ENCODE measurements at regions not wholly inside any gene's neighbourhood (a gene's known extent, or its start where the extent isn't known, plus 50 kb on each side); places are given as distances from the start of the nearest gene placed in this dataset.

DNA sequence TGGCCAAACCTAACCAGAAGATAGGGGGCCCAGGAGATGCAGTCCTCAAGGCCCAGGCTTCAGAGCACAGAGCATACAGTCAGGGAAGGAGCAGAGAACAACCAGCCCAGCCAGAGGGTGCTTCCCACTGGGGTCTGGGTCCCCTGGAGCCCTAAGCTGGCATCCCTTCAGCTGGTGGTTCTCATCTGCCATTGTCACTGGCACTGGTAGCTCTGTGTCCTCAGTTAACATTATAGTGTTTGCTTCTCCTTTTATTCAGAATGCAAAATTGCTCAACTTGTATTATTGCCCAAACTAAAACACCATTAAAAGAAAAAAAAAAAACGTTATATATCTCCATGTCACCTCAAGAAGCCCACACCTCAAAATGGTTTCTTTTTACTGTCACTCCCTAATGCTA is 219.2 kb downstream of the ENC1 start:
- no peak for DNase-seq

DNA sequence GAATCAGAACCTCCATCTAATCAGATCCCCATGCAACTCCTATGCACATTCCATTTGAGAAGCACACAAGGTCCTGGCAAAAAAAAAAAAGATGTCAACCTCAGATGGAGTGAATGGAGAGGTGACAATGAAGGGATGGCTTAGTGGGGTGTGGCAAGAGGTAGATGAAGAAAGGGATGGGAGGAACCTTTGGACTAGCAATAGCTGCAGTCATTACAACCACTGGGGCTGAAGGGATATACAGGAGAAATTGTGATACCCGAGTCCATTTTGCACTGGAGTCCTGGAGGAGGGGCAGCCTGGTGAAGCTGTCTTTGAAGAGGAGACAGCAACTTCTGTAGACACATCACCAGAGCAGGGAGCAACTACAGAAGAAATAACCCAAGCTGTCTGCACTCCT is 219.6 kb downstream of the ENC1 start:
- no peak for DNase-seq

- DNase-seq: no peak
These were observed 220.3 kb downstream of the ENC1 start for GRCh38 chr5:74420220-74420619.

DNA sequence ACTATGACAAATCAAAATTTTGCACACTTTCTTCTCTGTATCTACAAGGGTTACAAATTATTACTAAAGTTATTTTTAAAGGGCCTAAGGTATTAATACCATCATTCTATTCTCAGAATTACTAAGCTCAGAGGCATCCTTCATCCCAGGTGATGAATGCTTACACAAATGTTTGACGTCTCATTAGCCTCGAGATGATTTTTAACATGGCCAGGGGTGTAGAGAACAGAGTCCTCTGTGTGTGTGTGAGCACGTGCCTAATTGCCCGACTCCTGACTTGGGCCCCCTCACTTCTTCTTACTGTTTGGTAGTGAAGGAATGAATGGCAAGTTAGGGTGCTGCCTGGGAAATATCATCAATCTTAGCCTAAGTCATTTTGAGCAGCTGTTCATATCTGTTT is 221.1 kb downstream of the ENC1 start:
- no peak for DNase-seq

GRCh38 chr5:74418709-74419108 is 221.8 kb downstream of the ENC1 start:
- DNase-seq: no peak

DNA sequence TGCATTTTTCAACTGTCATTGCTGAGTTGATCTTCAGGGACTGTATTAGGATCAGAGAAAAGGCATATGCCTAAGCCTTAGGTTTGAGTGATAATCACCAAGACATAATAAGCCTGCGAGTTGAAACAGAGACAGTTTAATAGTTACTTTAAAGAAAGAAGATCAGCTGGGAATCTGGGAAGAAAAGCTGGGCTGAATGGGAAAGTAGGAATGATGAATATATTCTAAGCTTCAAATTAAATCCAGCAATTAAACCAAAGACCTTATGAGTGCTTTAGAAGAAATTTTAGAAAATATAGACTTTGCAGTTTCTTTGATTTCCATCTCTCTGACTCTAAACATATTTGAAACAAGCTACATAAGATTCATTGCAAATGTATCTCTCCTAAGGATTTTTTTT is 222.3 kb downstream of the ENC1 start:
- no peak for DNase-seq

DNA sequence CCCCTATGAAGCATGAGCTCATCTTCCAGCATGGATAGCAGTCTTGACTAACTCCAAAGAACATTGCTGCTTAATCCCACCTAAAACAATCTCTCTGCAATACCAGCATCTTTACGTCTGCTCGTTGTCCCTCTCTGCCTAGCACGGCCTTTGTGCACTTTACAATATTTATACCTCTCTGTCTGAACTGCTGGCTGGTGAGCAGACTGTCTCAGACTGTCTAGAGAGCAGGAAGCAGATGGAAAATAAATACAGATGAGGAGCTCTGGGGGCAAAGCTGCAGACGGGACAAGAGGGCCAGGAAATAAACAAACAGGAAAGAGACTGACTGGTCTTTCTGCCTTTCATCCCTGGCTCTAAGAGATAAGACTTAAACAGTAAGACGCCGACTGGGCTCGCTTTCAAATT is 224.8 kb downstream of the ENC1 start:
- DNase-seq: no peak

DNA sequence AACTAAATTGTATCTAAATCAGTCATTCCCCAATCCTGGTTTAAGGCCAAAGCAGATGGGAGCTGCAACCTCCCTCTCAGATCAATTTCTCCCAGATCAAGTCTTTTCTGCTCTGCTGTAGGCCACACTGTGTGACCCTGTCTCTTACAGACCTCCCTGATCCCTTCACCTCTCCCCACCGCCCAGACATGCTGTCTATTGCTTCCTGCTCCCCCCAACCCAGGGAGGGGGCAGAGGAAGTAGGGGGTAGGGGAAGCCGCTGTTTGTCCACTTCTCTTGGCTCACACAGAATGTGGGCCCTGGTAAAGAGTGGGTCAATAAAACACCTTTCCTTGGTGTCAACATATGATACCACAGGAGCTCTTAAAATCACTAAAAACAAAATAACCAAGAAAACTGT is 226.3 kb downstream of the ENC1 start:
- DNase-seq: no peak

DNA sequence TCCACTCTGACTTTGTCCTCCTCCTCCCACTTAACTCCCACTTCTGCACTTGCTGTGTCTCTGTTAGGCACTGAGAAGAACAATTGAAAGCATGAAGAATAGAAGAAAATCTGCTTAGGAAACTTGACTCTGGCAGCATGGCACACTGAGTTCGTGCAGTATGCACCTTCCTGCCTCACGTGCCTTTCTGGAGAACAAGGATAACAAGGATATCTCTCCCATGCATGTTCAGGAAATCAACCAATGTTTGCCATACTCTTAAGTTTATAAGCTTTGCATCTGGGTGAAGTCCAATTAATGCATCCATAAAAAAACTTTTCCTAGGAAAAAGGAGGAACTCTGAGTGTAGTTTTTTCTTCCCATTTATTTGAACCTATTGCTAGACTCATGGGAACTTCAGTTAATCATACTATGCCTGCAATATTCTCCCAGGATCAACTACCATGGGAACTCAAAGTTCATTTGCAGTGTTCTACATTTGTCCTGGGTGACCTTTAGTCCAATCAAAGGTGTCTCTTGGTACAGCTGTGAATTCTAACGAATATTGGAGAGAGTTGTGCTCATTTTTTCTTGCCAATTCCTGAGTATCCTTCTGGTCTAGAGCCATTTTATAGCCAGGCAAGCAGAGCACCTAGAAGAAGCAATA is 227.0 kb downstream of the ENC1 start:
- DNase-seq: no peak

- no peak for DNase-seq
These were observed 228.5 kb downstream of the ENC1 start for GRCh38 chr5:74412066-74412465.

- no peak for DNase-seq
These were observed 230.8 kb downstream of the ENC1 start for GRCh38 chr5:74409712-74410111.

DNA sequence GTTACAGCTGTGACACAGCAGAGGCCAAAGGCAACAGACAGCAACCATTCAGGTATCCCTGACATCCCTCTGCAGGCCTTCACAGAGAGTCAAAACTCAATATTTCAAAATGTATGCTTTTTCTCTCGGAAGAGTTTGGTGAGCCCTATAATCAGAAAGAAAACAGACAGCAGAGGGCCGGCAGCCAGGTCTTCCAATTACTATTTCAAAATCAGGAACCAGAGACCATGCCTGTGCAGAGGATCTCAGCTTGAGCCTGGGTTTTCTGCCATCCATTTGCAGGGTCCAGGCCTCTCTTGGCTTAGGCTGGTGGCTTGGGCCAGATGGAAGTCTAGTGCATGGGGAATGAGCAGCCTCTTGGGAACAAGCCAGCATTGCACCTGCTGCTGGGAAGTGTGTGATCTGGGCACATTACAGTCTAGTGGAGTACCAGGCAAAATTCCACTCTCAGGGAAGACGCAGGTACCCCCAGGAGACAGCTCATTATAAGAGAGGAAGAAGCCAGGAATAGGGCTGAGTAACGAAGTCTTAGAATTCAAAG is 231.3 kb downstream of the ENC1 start:
- DNase-seq: no peak

DNA sequence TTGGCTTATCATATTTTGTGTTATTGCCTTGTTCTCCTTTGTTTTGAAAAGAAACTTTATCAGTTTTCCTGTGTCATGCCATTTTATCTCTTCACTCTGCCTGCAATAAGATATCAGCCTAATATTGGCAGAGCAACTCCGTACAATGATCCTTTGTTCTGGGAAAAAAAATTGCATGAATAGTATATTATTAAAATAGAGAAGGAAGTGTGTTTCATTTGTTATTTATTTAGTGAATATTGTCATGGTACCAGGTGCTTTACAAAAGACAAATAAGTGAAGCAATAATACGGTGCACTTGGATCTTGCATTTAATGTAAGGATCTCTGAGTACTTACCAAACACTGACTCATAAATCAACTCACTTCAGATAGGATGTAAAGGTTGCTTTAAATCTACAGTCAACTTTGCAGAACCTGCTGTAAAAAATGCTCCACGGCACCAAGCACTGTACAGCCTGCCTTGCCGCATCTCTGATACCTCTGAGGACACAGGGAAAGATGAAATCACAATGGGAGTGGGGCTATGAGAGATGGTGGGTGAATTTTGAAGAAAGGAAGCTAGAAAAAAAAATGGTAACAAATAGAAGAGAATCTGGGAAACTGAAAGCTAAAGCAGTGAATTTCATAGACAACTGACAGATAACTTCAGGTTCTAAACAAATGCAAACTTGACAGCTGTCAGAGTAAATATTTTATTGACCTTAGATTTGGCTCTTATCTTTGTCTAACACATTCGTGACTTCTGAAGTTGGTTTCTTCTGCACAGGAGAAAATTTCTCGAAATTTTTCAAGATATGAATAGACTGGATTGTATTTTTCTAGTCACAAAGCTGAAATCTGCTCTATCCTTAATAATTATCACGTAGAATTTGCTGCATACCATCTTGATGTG is 232.1 kb downstream of the ENC1 start:
- no peak for DNase-seq

- no peak for DNase-seq
These were observed 232.8 kb downstream of the ENC1 start for GRCh38 chr5:74407701-74408100.

- no peak for DNase-seq
These were observed 233.7 kb downstream of the ENC1 start for GRCh38 chr5:74406844-74407243.

DNA sequence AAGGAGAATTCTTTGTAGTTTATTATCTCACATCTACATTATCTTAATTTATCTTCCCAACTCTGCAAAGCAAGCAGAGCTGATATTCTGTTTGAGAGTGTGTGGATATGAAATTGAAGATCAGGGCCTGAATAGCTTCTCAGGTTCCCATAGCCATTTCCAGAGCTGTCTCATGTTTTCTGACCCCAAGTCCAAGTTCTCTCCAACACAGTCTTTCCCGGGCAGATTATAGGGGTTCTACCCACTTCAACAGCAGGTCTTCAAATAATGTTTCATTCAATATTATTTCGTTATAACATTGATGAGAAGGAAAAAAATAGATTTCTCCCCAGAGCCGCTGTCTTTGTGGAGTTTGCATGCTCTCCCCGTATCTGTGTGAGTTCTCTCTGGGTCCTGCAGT is 234.9 kb downstream of the ENC1 start:
- no peak for DNase-seq

GRCh38 chr5:74404574-74405508 is 235.7 kb downstream of the ENC1 start:
- DNase-seq: no peak

DNA sequence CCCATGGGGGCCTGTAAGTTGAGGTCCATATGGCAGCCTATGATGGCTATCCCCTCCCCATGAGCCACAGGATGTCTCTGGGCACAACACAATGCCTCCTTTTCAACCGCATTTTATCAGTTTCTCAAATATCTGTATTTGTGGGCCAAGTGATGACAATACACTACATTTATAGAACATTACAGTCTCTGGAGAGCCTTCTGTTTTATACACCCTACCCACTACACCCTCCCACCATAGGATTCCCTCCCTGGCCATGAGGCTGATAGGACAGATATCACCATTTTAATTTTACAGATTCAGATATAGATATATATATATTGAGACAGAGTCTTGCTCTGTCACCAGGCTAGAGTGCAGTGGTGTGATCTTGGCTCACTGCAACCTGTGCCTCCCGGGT is 236.8 kb downstream of the ENC1 start:
- DNase-seq: no peak

GRCh38 chr5:74402553-74402952 is 238.0 kb downstream of the ENC1 start:
- no peak for DNase-seq

- no peak for DNase-seq
These were observed 238.6 kb downstream of the ENC1 start for GRCh38 chr5:74401946-74402320.

DNA sequence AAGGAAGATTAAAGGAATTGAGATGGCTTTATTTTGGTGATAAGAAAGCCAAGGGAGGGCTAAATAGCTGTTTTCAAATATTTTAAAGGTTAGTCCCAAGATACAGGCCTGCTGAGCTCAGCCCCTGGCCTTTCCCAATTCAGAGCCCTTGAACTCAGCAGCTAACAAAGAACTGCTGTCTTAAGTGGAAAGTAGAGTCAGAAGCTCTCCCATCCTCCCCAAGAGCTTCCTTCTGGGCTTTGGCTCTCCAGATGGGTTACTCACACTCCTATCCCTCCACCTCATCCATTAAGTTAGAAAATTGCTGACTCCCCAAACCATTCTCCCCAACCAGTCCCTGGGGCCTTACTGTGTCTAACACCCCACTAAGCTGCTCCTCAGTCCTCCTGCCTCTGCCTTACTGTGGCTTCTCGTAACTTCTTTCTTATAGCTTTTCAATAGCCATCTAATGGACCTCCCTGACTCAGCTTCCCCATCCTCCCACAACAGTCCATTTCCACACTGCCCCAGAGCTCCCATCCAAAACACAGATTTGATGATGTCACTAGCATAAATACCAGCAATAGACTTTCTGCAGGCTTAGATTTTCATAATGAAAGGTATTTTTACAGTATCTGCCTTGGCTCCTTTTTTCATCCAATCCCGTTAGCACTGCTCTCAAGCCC is 239.1 kb downstream of the ENC1 start:
- DNase-seq: no peak

DNA sequence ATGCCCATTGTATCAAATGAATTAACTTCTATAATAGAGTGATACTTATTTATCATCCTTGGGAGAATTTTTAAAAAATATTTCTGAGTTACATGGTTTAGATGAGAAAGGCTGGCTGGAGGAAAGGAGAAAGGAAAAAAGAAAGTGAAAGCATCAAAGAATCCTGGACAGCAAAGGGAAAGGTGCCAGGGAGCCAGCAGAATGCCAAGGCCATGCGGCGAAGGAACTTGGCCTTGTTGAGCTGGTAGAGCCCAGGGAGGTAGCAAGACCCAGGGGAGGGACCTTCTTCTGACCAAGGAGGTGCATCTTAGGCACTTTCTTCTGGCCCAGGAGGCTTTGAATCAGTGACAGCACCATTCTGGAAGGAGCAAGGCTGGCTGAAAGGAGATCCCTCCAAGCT is 240.5 kb downstream of the ENC1 start:
- no peak for DNase-seq

Measured in CD4-positive, alpha-beta T cell treated with Interleukin-17A for 1 hour (primary cell).